Mesothelial cell of epicardium (in vitro differentiated cells): ENCODE measurements at regions not wholly inside any gene's neighbourhood (a gene's known extent, or its start where the extent isn't known, plus 50 kb on each side); places are given as distances from the start of the nearest gene placed in this dataset.

ENCODE experiments used
- DNase-seq, 2 experiments: peaks; one replicate each; pipeline ENCODE4 v3.0.0; 2021; ENCODE audit warnings: low spot score in 2 of 2; ENCODE audit not compliant: unreplicated experiment in 2 of 2
- H3K27ac Mint-ChIP-seq: 2 replicates; pipeline ENCODE4 v1.8.0; 2021; ENCODE audit warnings: mixed read lengths
- H3K27me3 Mint-ChIP-seq: 2 replicates; pipeline ENCODE4 v1.8.0; 2021; ENCODE audit warnings: low read depth, mixed read lengths
- H3K36me3 Mint-ChIP-seq: 2 replicates; pipeline ENCODE4 v1.8.0; 2021; ENCODE audit warnings: mixed read lengths
- H3K4me1 Mint-ChIP-seq: 2 replicates; pipeline ENCODE4 v1.8.0; 2021; ENCODE audit warnings: mixed read lengths
- H3K4me3 Mint-ChIP-seq: 2 replicates; pipeline ENCODE4 v1.8.0; 2021; ENCODE audit warnings: mild to moderate bottlenecking, moderate library complexity, mixed read lengths
- H3K9me3 Mint-ChIP-seq: 2 replicates; pipeline ENCODE4 v1.8.0; 2021; ENCODE audit warnings: mixed read lengths
- CTCF ChIP-seq: fragments of 200-600 bp; sonication (generic); IDR thresholded peaks from one replicate; pipeline ENCODE4 v1.5.0; 2021; ENCODE audit warnings: antibody characterized with exemption; ENCODE audit not compliant: unreplicated experiment

DNA sequence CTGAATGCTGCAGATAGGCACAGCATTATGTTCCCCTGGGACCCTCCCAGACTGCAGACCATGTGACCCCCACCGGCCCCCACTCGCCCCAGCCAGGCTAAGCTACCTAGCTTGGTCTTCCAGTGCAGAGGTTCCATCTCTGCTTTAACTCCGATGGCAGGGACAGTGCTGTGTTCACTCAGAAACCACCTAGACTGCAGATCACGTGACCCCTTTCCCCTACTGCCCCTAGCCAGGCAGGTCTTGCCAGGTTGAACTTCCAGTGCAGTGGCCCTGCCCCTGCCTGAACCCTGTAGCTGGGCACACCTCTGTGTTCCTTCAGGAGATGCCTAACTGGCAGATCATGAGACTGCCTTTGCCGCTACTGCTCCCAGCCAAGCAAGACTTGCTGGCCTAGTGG is 1116.2 kb downstream of the FLRT2 start:
- Mint-ChIP-seq H3K4me3 (no peak overlapping the region), H3K9me3 (peaks cover 33% of the 10 kb centered on the region), H3K36me3 (no peaks in the 10 kb centered on the region), H3K4me1 (no peaks in the 10 kb centered on the region), H3K27ac (no peak overlapping the region), H3K27me3 (no peaks in the 10 kb centered on the region)
- DNase-seq: no peak
- no peak for TF ChIP-seq CTCF

DNA sequence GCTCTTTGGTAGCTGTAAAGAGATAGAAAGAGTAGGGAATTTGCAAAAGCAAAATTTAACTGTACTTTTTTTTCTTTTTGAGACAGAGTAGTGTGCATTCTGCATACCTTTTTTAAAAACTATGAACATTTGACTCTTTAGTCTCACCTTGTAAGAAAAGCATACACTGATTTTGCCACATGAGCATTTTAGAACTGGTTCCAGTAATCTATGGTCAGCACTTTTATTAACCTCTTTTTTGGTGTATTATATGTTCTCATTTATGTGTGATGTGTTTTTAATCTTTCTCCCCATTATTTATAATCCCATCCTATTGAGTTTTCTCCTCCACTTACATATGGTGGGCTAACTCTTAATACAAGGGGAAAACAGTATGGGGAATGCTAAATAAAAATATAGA is 1111.4 kb downstream of the FLRT2 start:
- H3K4me3 Mint-ChIP-seq: no peak overlapping the region
- no peak for TF ChIP-seq CTCF
- H3K9me3 Mint-ChIP-seq: peaks cover 6% of the 10 kb centered on the region
- no peaks in the 10 kb centered on the region for H3K4me1 Mint-ChIP-seq
- H3K27ac Mint-ChIP-seq: no peak overlapping the region
- H3K27me3 Mint-ChIP-seq: no peaks in the 10 kb centered on the region
- no peaks in the 10 kb centered on the region for H3K36me3 Mint-ChIP-seq
- no peak for DNase-seq

- no peak for DNase-seq
- no peaks in the 10 kb centered on the region for H3K27me3 Mint-ChIP-seq
- no peak overlapping the region for H3K27ac Mint-ChIP-seq
- no peaks in the 10 kb centered on the region for H3K36me3 Mint-ChIP-seq
- TF ChIP-seq CTCF: no peak
- peaks cover 10% of the 10 kb centered on the region for H3K9me3 Mint-ChIP-seq
- H3K4me3 Mint-ChIP-seq: no peak overlapping the region
- H3K4me1 Mint-ChIP-seq: no peaks in the 10 kb centered on the region
Observed at GRCh38 chr14:86640288-86640687, 1110.3 kb downstream of the FLRT2 start.

DNA sequence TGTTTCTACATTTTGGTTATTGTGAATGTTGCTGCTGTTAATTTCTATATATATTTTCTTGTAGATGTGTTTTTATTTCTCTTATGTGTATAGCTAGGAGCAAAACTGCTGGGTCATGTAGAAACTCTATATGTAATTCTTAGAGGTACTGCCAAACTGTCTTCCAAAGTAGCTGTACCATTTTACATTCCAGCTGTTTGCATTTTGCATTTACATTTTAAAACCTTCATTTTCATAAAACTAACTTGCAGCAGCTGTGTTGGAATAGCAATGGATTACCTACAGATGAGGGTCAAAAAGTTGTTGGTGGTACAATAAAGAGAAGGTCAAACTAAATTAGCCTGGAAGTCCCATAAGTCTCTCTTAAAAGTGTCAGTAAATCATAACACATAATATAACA is 1109.7 kb downstream of the FLRT2 start:
- TF ChIP-seq CTCF: no peak
- DNase-seq: no peak
- no peak overlapping the region for H3K27ac Mint-ChIP-seq
- no peaks in the 10 kb centered on the region for H3K27me3 Mint-ChIP-seq
- peaks cover 10% of the 10 kb centered on the region for H3K9me3 Mint-ChIP-seq
- no peak overlapping the region for H3K4me3 Mint-ChIP-seq
- H3K36me3 Mint-ChIP-seq: no peaks in the 10 kb centered on the region
- H3K4me1 Mint-ChIP-seq: no peaks in the 10 kb centered on the region

- no peak for DNase-seq
- no peak overlapping the region for H3K4me3 Mint-ChIP-seq
- peaks cover 10% of the 10 kb centered on the region for H3K9me3 Mint-ChIP-seq
- no peaks in the 10 kb centered on the region for H3K4me1 Mint-ChIP-seq
- no peak overlapping the region for H3K27ac Mint-ChIP-seq
- TF ChIP-seq CTCF: no peak
- no peaks in the 10 kb centered on the region for H3K36me3 Mint-ChIP-seq
- no peaks in the 10 kb centered on the region for H3K27me3 Mint-ChIP-seq
Observed at GRCh38 chr14:86639146-86639545, 1109.2 kb downstream of the FLRT2 start.

DNA sequence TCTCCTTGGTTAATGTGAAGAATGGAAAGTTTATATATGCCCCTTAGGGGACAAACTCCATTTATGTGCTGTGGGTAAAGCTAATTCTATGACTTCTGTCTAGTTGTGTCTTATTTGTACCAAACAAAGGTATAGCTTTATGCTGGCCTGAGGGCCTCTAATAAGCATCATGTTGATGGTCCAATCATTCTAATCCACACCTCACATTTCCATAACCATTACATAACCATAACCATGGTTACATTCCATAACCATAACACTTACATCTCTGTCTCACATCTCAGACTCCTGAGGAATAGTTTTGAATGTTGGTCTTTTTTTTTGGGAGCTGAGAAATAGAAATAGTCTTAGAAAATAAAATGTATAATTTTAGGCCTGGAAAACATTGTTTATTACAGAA is 1097.1 kb downstream of the FLRT2 start:
- peaks cover 12% of the 10 kb centered on the region for H3K9me3 Mint-ChIP-seq

More for the DNA sequence above, 1097.1 kb downstream of the FLRT2 start:
- H3K4me3 Mint-ChIP-seq: no peak overlapping the region
- DNase-seq: no peak
- H3K4me1 Mint-ChIP-seq: no peaks in the 10 kb centered on the region
- H3K36me3 Mint-ChIP-seq: no peaks in the 10 kb centered on the region
- H3K27ac Mint-ChIP-seq: no peak overlapping the region
- no peak for TF ChIP-seq CTCF
- H3K27me3 Mint-ChIP-seq: no peaks in the 10 kb centered on the region
